ENCODE measurements at regions not wholly inside any gene's neighbourhood (a gene's known extent, or its start where the extent isn't known, plus 50 kb on each side); places are given as distances from the start of the nearest gene placed in this dataset.

DNA sequence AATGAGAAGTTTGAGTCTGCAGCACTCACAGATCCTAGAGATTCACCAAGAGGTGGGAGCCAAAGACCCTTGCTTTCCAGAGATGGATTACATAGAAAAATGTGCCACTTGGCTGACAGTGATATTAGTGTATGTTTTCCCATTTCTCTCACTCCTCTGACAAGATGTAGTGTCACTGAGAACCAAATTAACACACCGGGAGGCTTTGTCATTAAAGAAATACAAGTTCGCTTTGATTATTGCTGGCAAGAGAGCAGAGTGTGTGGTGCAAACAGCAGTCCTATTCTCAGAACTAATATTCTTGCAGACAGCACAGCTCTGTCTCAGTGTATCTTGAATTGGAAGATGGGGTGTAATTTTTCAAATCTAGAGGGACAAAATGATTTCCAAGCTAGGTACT is 171.6 kb upstream of the SETBP1 start:
- ATAC-seq, result no peak

DNA sequence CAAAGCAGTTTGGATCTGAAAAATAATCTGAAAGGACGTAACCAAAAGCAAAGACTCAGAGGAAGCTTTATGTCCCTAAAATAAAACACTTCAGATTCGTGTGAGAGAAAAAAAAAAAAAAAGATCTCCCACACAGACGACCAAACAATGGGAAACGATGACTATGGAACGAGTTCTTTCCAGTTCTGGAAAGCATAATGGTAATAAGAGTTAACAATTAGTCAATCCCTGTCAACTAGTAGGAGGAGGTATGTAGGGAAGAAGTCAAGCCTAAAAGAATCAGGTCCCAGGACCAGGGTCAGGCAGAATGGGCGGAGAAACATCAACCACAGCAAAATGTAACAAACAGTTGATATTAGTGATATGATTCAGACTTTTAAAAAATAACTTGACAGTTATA is 170.3 kb upstream of the SETBP1 start:
- no peak for ATAC-seq
- TF ChIP-seq ISL1 (CRISPR knock-in tag; IDR thresholded peaks at IDR 0.05) (no peak), TCF4 (CRISPR knock-in tag; IDR thresholded peaks at IDR 0.05; ENCODE audit: borderline replicate concordance) (no peak), ESRRG (CRISPR knock-in tag; IDR thresholded peaks at IDR 0.05) (no peak), ZFP3 (CRISPR knock-in tag; IDR thresholded peaks at IDR 0.05) (no peak), CSDC2 (CRISPR knock-in tag; IDR thresholded peaks at IDR 0.05) (no peak), TOX (CRISPR knock-in tag; IDR thresholded peaks at IDR 0.05; ENCODE audit: borderline replicate concordance) (no peak), ZFP30 (CRISPR knock-in tag; IDR thresholded peaks at IDR 0.05) (no peak), RARB (CRISPR knock-in tag; IDR thresholded peaks at IDR 0.05) (no peak), ZNF565 (CRISPR knock-in tag; conservative IDR thresholded peaks at IDR 0.05; ENCODE audit: low read depth) (no peak), ZC3H10 (CRISPR knock-in tag; IDR thresholded peaks at IDR 0.05) (no peak), BACH2 (CRISPR knock-in tag; IDR thresholded peaks at IDR 0.05; ENCODE audit: borderline replicate concordance) (no peak), ARNTL (CRISPR knock-in tag; IDR thresholded peaks at IDR 0.05; ENCODE audit: borderline replicate concordance, low read depth) (no peak)
- TF ChIP-seq, protein P1, sequence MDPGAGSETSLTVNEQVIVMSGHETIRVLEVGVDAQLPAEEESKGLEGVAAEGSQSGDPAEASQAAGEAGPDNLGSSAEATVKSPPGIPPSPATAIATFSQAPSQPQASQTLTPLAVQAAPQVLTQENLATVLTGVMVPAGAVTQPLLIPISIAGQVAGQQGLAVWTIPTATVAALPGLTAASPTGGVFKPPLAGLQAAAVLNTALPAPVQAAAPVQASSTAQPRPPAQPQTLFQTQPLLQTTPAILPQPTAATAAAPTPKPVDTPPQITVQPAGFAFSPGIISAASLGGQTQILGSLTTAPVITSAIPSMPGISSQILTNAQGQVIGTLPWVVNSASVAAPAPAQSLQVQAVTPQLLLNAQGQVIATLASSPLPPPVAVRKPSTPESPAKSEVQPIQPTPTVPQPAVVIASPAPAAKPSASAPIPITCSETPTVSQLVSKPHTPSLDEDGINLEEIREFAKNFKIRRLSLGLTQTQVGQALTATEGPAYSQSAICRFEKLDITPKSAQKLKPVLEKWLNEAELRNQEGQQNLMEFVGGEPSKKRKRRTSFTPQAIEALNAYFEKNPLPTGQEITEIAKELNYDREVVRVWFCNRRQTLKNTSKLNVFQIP (CRISPR knock-in tag; IDR thresholded peaks at IDR 0.05; ENCODE audit: borderline replicate concordance, low read depth), result no peak
- TF ChIP-seq, protein P2, sequence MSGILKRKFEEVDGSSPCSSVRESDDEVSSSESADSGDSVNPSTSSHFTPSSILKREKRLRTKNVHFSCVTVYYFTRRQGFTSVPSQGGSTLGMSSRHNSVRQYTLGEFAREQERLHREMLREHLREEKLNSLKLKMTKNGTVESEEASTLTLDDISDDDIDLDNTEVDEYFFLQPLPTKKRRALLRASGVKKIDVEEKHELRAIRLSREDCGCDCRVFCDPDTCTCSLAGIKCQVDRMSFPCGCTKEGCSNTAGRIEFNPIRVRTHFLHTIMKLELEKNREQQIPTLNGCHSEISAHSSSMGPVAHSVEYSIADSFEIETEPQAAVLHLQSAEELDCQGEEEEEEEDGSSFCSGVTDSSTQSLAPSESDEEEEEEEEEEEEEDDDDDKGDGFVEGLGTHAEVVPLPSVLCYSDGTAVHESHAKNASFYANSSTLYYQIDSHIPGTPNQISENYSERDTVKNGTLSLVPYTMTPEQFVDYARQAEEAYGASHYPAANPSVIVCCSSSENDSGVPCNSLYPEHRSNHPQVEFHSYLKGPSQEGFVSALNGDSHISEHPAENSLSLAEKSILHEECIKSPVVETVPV (CRISPR knock-in tag; IDR thresholded peaks at IDR 0.05), result no peak
- TF ChIP-seq, protein P3, sequence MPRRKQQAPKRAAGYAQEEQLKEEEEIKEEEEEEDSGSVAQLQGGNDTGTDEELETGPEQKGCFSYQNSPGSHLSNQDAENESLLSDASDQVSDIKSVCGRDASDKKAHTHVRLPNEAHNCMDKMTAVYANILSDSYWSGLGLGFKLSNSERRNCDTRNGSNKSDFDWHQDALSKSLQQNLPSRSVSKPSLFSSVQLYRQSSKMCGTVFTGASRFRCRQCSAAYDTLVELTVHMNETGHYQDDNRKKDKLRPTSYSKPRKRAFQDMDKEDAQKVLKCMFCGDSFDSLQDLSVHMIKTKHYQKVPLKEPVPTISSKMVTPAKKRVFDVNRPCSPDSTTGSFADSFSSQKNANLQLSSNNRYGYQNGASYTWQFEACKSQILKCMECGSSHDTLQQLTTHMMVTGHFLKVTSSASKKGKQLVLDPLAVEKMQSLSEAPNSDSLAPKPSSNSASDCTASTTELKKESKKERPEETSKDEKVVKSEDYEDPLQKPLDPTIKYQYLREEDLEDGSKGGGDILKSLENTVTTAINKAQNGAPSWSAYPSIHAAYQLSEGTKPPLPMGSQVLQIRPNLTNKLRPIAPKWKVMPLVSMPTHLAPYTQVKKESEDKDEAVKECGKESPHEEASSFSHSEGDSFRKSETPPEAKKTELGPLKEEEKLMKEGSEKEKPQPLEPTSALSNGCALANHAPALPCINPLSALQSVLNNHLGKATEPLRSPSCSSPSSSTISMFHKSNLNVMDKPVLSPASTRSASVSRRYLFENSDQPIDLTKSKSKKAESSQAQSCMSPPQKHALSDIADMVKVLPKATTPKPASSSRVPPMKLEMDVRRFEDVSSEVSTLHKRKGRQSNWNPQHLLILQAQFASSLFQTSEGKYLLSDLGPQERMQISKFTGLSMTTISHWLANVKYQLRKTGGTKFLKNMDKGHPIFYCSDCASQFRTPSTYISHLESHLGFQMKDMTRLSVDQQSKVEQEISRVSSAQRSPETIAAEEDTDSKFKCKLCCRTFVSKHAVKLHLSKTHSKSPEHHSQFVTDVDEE (CRISPR knock-in tag; IDR thresholded peaks at IDR 0.05), result no peak

More for the DNA sequence above, 171.6 kb upstream of the SETBP1 start:
- no peak for TF ChIP-seq ZNF565 (CRISPR knock-in tag; conservative IDR thresholded peaks at IDR 0.05; ENCODE audit: low read depth)
- no peak for TF ChIP-seq ZFP30 (CRISPR knock-in tag; IDR thresholded peaks at IDR 0.05)
- TF ChIP-seq ZFP3 (CRISPR knock-in tag; IDR thresholded peaks at IDR 0.05), result no peak
- TF ChIP-seq BACH2 (CRISPR knock-in tag; IDR thresholded peaks at IDR 0.05; ENCODE audit: borderline replicate concordance), result no peak
- TF ChIP-seq, protein P4, sequence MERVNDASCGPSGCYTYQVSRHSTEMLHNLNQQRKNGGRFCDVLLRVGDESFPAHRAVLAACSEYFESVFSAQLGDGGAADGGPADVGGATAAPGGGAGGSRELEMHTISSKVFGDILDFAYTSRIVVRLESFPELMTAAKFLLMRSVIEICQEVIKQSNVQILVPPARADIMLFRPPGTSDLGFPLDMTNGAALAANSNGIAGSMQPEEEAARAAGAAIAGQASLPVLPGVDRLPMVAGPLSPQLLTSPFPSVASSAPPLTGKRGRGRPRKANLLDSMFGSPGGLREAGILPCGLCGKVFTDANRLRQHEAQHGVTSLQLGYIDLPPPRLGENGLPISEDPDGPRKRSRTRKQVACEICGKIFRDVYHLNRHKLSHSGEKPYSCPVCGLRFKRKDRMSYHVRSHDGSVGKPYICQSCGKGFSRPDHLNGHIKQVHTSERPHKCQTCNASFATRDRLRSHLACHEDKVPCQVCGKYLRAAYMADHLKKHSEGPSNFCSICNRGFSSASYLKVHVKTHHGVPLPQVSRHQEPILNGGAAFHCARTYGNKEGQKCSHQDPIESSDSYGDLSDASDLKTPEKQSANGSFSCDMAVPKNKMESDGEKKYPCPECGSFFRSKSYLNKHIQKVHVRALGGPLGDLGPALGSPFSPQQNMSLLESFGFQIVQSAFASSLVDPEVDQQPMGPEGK (CRISPR knock-in tag; IDR thresholded peaks at IDR 0.05; ENCODE audit: borderline replicate concordance), result no peak
- TF ChIP-seq PPARA (CRISPR knock-in tag; IDR thresholded peaks at IDR 0.05; ENCODE audit: borderline replicate concordance), result no peak
- TF ChIP-seq OSR1 (CRISPR knock-in tag; IDR thresholded peaks at IDR 0.05), result no peak
- TF ChIP-seq RARB (CRISPR knock-in tag; IDR thresholded peaks at IDR 0.05), result no peak
- TF ChIP-seq ISL1 (CRISPR knock-in tag; IDR thresholded peaks at IDR 0.05), result no peak
- no peak for TF ChIP-seq SNAI2 (CRISPR knock-in tag; IDR thresholded peaks at IDR 0.05)

DNA sequence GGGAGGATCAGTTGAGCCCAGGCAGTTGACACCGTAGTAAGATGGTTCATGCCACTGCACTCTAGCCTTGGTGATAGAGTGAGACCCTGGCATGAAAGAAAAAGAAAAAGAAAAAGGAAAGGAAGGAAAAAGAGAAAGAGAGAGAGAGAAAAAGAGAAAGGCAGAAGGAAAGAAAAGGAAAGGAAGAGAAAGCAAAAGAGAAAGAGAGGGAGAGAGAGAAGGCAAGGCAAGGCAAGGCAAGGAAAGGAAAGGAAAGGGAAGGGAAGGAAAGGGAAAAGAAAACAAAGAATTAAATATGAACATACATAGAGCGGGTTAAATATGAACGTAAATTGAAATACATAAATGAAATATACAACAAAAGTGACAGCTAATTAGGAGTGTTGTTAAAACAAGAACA is 167.5 kb upstream of the SETBP1 start:
- ATAC-seq, result no peak
- TF ChIP-seq SNAI2 (CRISPR knock-in tag; IDR thresholded peaks at IDR 0.05), result no peak
- no peak for TF ChIP-seq RARB (CRISPR knock-in tag; IDR thresholded peaks at IDR 0.05)
- no peak for TF ChIP-seq ESRRG (CRISPR knock-in tag; IDR thresholded peaks at IDR 0.05)
- TF ChIP-seq ZNF565 (CRISPR knock-in tag; conservative IDR thresholded peaks at IDR 0.05; ENCODE audit: low read depth), result no peak
- TF ChIP-seq, protein P1 (CRISPR knock-in tag; IDR thresholded peaks at IDR 0.05; ENCODE audit: borderline replicate concordance, low read depth), result no peak
- no peak for TF ChIP-seq GLIS3 (CRISPR knock-in tag; IDR thresholded peaks at IDR 0.05)
- TF ChIP-seq BACH2 (CRISPR knock-in tag; IDR thresholded peaks at IDR 0.05; ENCODE audit: borderline replicate concordance), result no peak
- no peak for TF ChIP-seq ZNF8 (CRISPR knock-in tag; IDR thresholded peaks at IDR 0.05)
- TF ChIP-seq, protein P4 (CRISPR knock-in tag; IDR thresholded peaks at IDR 0.05; ENCODE audit: borderline replicate concordance), result no peak
- TF ChIP-seq ZC3H10 (CRISPR knock-in tag; IDR thresholded peaks at IDR 0.05), result no peak
- TF ChIP-seq ZFP30 (CRISPR knock-in tag; IDR thresholded peaks at IDR 0.05), result no peak
- TF ChIP-seq, protein P5, sequence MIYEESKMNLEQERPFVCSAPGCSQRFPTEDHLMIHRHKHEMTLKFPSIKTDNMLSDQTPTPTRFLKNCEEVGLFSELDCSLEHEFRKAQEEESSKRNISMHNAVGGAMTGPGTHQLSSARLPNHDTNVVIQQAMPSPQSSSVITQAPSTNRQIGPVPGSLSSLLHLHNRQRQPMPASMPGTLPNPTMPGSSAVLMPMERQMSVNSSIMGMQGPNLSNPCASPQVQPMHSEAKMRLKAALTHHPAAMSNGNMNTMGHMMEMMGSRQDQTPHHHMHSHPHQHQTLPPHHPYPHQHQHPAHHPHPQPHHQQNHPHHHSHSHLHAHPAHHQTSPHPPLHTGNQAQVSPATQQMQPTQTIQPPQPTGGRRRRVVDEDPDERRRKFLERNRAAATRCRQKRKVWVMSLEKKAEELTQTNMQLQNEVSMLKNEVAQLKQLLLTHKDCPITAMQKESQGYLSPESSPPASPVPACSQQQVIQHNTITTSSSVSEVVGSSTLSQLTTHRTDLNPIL (CRISPR knock-in tag; IDR thresholded peaks at IDR 0.05; ENCODE audit: low read depth), result no peak
- no peak for TF ChIP-seq ZFP3 (CRISPR knock-in tag; IDR thresholded peaks at IDR 0.05)
- no peak for TF ChIP-seq TCF4 (CRISPR knock-in tag; IDR thresholded peaks at IDR 0.05; ENCODE audit: borderline replicate concordance)
- no peak for TF ChIP-seq CSDC2 (CRISPR knock-in tag; IDR thresholded peaks at IDR 0.05)
- TF ChIP-seq, protein P2 (CRISPR knock-in tag; IDR thresholded peaks at IDR 0.05), result no peak

Measured in SK-N-SH treated with all-trans-retinoic acid at 6 μM for 48 hours (cell line).